MM.1S (cell line): ENCODE measurements at regions not wholly inside any gene's neighbourhood (a gene's known extent, or its start where the extent isn't known, plus 50 kb on each side); places are given as distances from the start of the nearest gene placed in this dataset.

Source experiments
- EZH2 ChIP-seq: fragments of 300-600 bp; sonication (generic); optimal IDR thresholded peaks from 2 replicates; pipeline ENCODE3; 2017; ENCODE audit warnings: low read depth, mild to moderate bottlenecking, antibody characterized with exemption, low read length, mixed read lengths
- TF ChIP-seq, protein P1 (sequence below): fragments of 300-600 bp; sonication (generic); IDR thresholded peaks from 2 replicates; pipeline ENCODE4 v1.5.1; 2016; ENCODE audit warnings: antibody characterized with exemption, low read length, mixed read lengths

- no peak for TF ChIP-seq EZH2
- TF ChIP-seq, protein P1, sequence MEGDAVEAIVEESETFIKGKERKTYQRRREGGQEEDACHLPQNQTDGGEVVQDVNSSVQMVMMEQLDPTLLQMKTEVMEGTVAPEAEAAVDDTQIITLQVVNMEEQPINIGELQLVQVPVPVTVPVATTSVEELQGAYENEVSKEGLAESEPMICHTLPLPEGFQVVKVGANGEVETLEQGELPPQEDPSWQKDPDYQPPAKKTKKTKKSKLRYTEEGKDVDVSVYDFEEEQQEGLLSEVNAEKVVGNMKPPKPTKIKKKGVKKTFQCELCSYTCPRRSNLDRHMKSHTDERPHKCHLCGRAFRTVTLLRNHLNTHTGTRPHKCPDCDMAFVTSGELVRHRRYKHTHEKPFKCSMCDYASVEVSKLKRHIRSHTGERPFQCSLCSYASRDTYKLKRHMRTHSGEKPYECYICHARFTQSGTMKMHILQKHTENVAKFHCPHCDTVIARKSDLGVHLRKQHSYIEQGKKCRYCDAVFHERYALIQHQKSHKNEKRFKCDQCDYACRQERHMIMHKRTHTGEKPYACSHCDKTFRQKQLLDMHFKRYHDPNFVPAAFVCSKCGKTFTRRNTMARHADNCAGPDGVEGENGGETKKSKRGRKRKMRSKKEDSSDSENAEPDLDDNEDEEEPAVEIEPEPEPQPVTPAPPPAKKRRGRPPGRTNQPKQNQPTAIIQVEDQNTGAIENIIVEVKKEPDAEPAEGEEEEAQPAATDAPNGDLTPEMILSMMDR, result no peak
These were observed 249.6 kb upstream of the KLF3 start for GRCh38 chr4:38414410-38414809.
